ENCODE measurements at regions not wholly inside any gene's neighbourhood (a gene's known extent, or its start where the extent isn't known, plus 50 kb on each side); places are given as distances from the start of the nearest gene placed in this dataset.

DNA sequence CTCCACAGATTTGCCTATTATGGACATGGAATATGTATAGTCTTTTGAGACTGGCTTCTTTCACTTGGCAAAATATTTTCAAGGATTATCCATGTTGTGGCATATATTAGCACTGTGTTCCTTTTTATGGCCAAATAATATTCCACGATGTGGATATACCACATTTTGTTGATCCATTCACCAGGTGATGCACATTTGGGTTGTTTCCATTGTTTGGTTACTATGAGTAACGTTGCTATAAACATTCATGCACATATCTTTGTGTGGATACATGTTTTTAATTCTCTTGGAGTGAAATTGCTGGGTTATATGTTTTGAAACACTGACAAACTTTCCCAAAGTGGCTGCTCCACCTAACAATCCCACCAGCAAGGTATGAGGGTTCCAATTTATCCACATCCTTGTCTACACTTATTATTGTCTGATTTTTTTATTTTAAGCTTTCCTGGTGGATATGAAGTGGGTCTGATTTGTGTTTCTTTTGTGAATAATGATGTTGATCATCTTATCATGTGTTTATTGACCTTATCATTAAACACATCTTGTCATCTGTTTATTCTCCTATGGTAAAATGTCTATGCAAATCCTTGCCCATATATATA is 116.2 kb upstream of the FRMD6 start:
- TF ChIP-seq, protein P1, sequence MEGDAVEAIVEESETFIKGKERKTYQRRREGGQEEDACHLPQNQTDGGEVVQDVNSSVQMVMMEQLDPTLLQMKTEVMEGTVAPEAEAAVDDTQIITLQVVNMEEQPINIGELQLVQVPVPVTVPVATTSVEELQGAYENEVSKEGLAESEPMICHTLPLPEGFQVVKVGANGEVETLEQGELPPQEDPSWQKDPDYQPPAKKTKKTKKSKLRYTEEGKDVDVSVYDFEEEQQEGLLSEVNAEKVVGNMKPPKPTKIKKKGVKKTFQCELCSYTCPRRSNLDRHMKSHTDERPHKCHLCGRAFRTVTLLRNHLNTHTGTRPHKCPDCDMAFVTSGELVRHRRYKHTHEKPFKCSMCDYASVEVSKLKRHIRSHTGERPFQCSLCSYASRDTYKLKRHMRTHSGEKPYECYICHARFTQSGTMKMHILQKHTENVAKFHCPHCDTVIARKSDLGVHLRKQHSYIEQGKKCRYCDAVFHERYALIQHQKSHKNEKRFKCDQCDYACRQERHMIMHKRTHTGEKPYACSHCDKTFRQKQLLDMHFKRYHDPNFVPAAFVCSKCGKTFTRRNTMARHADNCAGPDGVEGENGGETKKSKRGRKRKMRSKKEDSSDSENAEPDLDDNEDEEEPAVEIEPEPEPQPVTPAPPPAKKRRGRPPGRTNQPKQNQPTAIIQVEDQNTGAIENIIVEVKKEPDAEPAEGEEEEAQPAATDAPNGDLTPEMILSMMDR (IDR thresholded peaks at IDR 0.05): no peak
- no peaks in the 10 kb centered on the region for H3K36me3 ChIP-seq
- H3K4me3 ChIP-seq (ENCODE audit: low read depth in 1 of 2, low read length in 1 of 2): no peak overlapping the region
- no peaks in the 10 kb centered on the region for H3K27me3 ChIP-seq
- H3K9me3 ChIP-seq: no peaks in the 10 kb centered on the region
- no peak overlapping the region for H3K27ac ChIP-seq
- H3K4me1 ChIP-seq (ENCODE audit: control insufficient read depth in 1 of 2, insufficient read depth in 1 of 2, low read depth in 1 of 2, low read length in 1 of 2): no peaks in the 10 kb centered on the region

DNA sequence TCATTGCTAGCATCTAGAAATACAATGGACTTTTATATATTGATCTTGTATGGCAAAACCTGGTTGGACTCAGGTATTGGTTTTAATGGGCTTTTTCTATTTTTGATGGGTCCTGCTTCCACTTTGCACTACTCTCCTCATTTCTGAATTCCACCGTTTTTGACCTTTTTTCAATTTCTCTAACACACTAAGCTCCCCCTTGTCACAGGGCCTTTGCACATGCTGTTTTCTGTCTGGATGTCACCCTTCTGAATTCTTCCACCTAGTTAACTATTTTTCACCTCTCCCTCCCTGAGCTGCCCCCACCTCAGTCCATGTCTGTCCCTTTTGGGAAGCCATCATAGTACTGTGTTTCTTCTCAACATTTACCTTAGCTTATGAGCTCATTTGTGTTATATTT is 112.7 kb upstream of the FRMD6 start:
- H3K27me3 ChIP-seq: no peaks in the 10 kb centered on the region
- TF ChIP-seq, protein P1 (IDR thresholded peaks at IDR 0.05): no peak
- H3K4me1 ChIP-seq (ENCODE audit: control insufficient read depth in 1 of 2, insufficient read depth in 1 of 2, low read depth in 1 of 2, low read length in 1 of 2): no peaks in the 10 kb centered on the region
- no peaks in the 10 kb centered on the region for H3K36me3 ChIP-seq
- H3K4me3 ChIP-seq (ENCODE audit: low read depth in 1 of 2, low read length in 1 of 2): no peak overlapping the region
- no peak overlapping the region for H3K27ac ChIP-seq
- H3K9me3 ChIP-seq: no peaks in the 10 kb centered on the region

DNA sequence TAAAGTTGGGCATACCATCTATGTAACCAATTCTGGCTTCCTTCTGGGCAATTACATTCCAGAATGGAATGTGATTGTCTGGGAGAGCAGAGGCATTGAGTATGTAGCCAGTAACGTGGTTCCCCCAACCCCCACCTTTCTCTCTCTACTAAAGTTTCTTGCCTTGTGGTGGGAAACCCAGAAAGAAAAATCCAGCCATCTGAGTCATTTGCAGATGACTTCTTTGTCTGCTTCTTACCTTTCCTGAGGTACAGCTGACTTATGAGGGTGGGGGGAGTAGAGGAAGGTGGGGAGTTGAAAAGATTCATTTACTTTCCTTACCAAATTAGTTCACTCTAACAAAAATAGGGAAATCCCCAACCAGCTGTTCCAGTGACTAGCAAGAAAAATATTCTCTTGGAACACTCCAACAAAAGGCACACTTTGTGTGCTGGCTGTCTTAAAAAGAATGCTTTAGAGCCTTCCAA is 112.1 kb upstream of the FRMD6 start:
- H3K4me1 ChIP-seq (ENCODE audit: control insufficient read depth in 1 of 2, insufficient read depth in 1 of 2, low read depth in 1 of 2, low read length in 1 of 2): no peaks in the 10 kb centered on the region
- no peak overlapping the region for H3K4me3 ChIP-seq (ENCODE audit: low read depth in 1 of 2, low read length in 1 of 2)
- H3K36me3 ChIP-seq: no peaks in the 10 kb centered on the region
- TF ChIP-seq, protein P1 (IDR thresholded peaks at IDR 0.05): no peak
- no peaks in the 10 kb centered on the region for H3K27me3 ChIP-seq
- H3K9me3 ChIP-seq: no peaks in the 10 kb centered on the region
- no peak overlapping the region for H3K27ac ChIP-seq

DNA sequence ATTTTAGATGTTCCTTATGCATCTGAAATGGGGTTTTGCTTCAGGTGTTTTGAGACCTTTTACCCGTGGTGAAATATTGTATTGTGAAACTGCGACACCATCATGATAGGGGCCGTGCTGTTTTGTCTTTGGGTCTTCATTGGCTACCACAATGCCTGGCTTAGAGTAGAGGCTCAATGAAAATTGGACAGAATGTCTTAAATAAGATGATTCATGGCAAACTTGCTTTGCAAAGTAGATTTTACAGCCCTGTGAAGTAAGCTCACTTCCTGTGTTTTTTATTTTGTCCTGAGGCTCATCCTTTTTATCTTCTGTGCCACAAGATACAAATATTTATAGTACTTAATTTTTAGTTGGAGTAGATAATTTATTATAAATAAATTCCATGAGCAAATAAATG is 111.3 kb upstream of the FRMD6 start:
- Histone ChIP-seq H3K4me1 (ENCODE audit: control insufficient read depth in 1 of 2, insufficient read depth in 1 of 2, low read depth in 1 of 2, low read length in 1 of 2) (no peaks in the 10 kb centered on the region), H3K27me3 (peaks cover 4% of the 10 kb centered on the region), H3K27ac (no peak overlapping the region), H3K9me3 (no peaks in the 10 kb centered on the region), H3K4me3 (ENCODE audit: low read depth in 1 of 2, low read length in 1 of 2) (no peak overlapping the region), H3K36me3 (no peaks in the 10 kb centered on the region)
- TF ChIP-seq, protein P1 (IDR thresholded peaks at IDR 0.05): no peak

DNA sequence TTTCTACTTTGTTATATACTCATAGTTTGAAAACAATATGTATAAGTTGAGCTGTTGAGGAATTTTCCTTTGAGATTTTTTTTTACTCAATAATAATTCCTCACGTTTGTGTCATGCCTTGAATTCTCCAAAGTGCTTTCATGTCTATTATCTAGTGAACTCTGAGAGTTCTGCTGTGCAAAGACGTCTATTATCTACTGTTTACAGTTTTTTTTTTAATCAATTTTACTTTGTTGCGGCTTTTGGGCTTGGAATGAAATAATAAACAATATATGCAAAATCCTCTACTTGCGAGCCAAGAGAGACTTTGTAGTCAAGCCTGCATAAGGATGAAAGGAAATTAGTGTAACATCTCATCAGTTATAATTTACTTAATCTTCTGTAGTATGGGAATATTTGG is 107.2 kb upstream of the FRMD6 start:
- H3K4me1 ChIP-seq (ENCODE audit: control insufficient read depth in 1 of 2, insufficient read depth in 1 of 2, low read depth in 1 of 2, low read length in 1 of 2): no peaks in the 10 kb centered on the region
- H3K27ac ChIP-seq: no peak overlapping the region
- H3K9me3 ChIP-seq: no peaks in the 10 kb centered on the region
- TF ChIP-seq, protein P1 (IDR thresholded peaks at IDR 0.05): no peak
- H3K27me3 ChIP-seq: peaks cover 9% of the 10 kb centered on the region
- no peaks in the 10 kb centered on the region for H3K36me3 ChIP-seq
- no peak overlapping the region for H3K4me3 ChIP-seq (ENCODE audit: low read depth in 1 of 2, low read length in 1 of 2)
